Sigmoid colon (tissue), 4 donors: ENCODE measurements at regions not wholly inside any gene's neighbourhood (a gene's known extent, or its start where the extent isn't known, plus 50 kb on each side); places are given as distances from the start of the nearest gene placed in this dataset.

Experiments used
- EP300 ChIP-seq, 4 donors: sonication (generic); formaldehyde crosslinking; IDR thresholded peaks; one replicate each; pipeline ENCODE4 v1.6.1; 2017; ENCODE audit warnings: antibody characterized with exemption in 4 of 4
- POLR2A ChIP-seq, 2 donors: fragments of 450-650 bp; IDR thresholded peaks; one replicate each; pipeline ENCODE4 v1.6.1; 2016; ENCODE audit warnings: antibody characterized with exemption in 2 of 2, mild to moderate bottlenecking in 2 of 2, moderate library complexity in 2 of 2
- POLR2AphosphoS5 ChIP-seq, 4 donors: sonication (generic); formaldehyde crosslinking; IDR thresholded peaks; one replicate each; pipeline ENCODE4 v1.6.1; 2017; ENCODE audit warnings: antibody characterized with exemption in 4 of 4
- TF ChIP-seq, protein P1 (sequence below), 4 experiments: fragments of 450-650 bp in 3 of 4; fragments of 200-600 bp in 1 of 4; IDR thresholded peaks; one replicate each; pipeline ENCODE4 v1.5.1; 2016 to 2019; ENCODE audit warnings: antibody characterized with exemption in 4 of 4, mild to moderate bottlenecking in 3 of 4, moderate library complexity in 2 of 4

DNA sequence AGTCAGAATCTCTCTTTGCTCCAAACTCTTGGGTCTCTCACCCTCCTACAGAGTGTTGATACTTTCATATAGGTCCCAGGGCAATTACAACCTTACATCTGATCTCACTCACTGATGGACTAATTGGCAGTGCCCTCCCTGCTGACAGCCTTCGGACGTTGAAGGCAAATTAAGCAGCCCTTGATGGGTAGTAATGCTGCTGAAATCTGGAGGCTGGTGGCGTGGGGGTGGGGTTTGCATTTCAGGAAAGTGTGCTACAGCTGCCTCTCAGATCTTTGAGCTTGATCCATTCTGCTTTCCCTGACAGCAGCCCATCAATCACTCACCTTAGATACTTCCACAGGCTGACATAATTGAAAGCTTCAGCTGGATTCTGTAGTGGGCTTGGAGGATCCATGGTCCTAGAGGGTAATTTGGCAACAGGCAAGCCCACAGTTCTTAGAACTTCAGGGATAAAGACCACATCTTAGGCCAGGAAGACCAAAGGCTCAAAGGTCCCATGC lies 349.1 kb upstream of the PODXL start:
- no peak for TF ChIP-seq POLR2A (IDR thresholded peaks at IDR 0.05)
- TF ChIP-seq, protein P1, sequence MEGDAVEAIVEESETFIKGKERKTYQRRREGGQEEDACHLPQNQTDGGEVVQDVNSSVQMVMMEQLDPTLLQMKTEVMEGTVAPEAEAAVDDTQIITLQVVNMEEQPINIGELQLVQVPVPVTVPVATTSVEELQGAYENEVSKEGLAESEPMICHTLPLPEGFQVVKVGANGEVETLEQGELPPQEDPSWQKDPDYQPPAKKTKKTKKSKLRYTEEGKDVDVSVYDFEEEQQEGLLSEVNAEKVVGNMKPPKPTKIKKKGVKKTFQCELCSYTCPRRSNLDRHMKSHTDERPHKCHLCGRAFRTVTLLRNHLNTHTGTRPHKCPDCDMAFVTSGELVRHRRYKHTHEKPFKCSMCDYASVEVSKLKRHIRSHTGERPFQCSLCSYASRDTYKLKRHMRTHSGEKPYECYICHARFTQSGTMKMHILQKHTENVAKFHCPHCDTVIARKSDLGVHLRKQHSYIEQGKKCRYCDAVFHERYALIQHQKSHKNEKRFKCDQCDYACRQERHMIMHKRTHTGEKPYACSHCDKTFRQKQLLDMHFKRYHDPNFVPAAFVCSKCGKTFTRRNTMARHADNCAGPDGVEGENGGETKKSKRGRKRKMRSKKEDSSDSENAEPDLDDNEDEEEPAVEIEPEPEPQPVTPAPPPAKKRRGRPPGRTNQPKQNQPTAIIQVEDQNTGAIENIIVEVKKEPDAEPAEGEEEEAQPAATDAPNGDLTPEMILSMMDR (IDR thresholded peaks at IDR 0.05), result no peak
- no peak for TF ChIP-seq EP300 (IDR thresholded peaks at IDR 0.05)
- TF ChIP-seq POLR2AphosphoS5 (IDR thresholded peaks at IDR 0.05), result no peak
